ENCODE measurements at regions not wholly inside any gene's neighbourhood (a gene's known extent, or its start where the extent isn't known, plus 50 kb on each side); places are given as distances from the start of the nearest gene placed in this dataset.

DNA sequence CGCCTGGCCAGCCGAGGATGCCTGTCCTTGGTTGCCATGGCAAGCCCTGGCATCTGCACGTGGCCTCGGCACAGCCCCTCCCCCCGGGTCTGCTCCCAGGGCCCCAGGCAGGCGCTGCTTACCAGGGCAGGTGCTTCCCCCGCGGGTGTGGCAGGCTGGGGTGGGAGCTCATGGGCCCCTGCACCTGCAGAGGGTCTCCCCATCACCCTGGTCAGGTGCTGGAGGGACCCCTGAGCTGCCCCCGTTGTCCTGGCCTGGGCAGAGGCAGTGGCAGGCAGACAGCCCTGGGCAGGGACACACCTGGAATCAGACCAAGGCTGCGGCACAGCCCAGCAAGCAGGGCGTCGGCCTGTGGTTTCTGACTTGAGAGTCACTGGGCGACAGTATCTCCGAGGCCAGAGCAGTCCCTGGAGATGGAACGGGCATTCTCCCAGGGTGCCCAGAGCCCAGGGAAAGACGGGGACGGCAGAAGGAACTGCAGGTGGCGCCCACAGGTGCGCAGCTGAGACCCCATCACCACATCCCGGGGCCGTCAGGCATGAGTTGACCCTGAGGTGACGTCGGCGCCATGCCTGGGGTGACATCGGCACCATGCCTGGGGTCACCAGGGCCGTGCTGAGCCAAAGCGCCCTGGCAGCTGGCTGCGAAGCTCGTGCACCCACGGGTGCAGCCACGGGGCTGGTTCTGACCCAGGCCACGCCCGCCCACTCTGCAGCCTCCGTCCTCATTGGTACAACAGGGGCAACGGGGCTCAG is 56.1 kb upstream of the FBRSL1 start:
- H3K4me2 ChIP-seq (ENCODE audit: low read length) = no peak overlapping the region
- no peaks in the 10 kb centered on the region for H3K36me3 ChIP-seq (ENCODE audit: control insufficient read depth, low read length)
- no peaks in the 10 kb centered on the region for H3F3A ChIP-seq (ENCODE audit: control insufficient read depth, insufficient read depth)
- H3K4me3 ChIP-seq (ENCODE audit: low read length) = no peak overlapping the region
- no peaks in the 10 kb centered on the region for H3K9me3 ChIP-seq (ENCODE audit: control insufficient read depth, insufficient read depth, low read length)
- H4K20me1 ChIP-seq (ENCODE audit: control insufficient read depth, insufficient read depth, low read depth, low read length) = no peaks in the 10 kb centered on the region
- H3K27me3 ChIP-seq (ENCODE audit: control insufficient read depth, low read length) = peaks cover 14% of the 10 kb centered on the region
- H3K4me1 ChIP-seq (ENCODE audit: control insufficient read depth, low read length) = peaks cover 46% of the 10 kb centered on the region
- no peaks in the 10 kb centered on the region for H3K9me2 ChIP-seq (replicated peaks; ENCODE audit: control insufficient read depth, low read length)
- H3K79me2 ChIP-seq (ENCODE audit: control insufficient read depth, low read length) = no peaks in the 10 kb centered on the region
- TF ChIP-seq EZH2phosphoT487 (IDR thresholded peaks at IDR 0.05; ENCODE audit: borderline replicate concordance, low read length) = no peak
- TF ChIP-seq CTCF (IDR thresholded peaks at IDR 0.05; ENCODE audit: low read depth, low read length, poor library complexity, severe bottlenecking) = no peak
- H3K27ac ChIP-seq (ENCODE audit: low read depth, low read length) = no peak overlapping the region

GRCh38 chr12:132432721-132433577 is 57.0 kb upstream of the FBRSL1 start:
- H3K4me1 ChIP-seq (ENCODE audit: control insufficient read depth, low read length) = peaks cover 45% of the 10 kb centered on the region
- no peaks in the 10 kb centered on the region for H3K9me3 ChIP-seq (ENCODE audit: control insufficient read depth, insufficient read depth, low read length)
- no peak for TF ChIP-seq EZH2phosphoT487 (IDR thresholded peaks at IDR 0.05; ENCODE audit: borderline replicate concordance, low read length)
- TF ChIP-seq CTCF (IDR thresholded peaks at IDR 0.05; ENCODE audit: low read depth, low read length, poor library complexity, severe bottlenecking) = no peak
- H3F3A ChIP-seq (ENCODE audit: control insufficient read depth, insufficient read depth) = no peaks in the 10 kb centered on the region
- H3K79me2 ChIP-seq (ENCODE audit: control insufficient read depth, low read length) = no peaks in the 10 kb centered on the region
- H3K36me3 ChIP-seq (ENCODE audit: control insufficient read depth, low read length) = no peaks in the 10 kb centered on the region
- no peaks in the 10 kb centered on the region for H3K9me2 ChIP-seq (replicated peaks; ENCODE audit: control insufficient read depth, low read length)
- no peak overlapping the region for H3K4me2 ChIP-seq (ENCODE audit: low read length)
- H4K20me1 ChIP-seq (ENCODE audit: control insufficient read depth, insufficient read depth, low read depth, low read length) = no peaks in the 10 kb centered on the region
- H3K4me3 ChIP-seq (ENCODE audit: low read length) = no peak overlapping the region
- peaks cover 14% of the 10 kb centered on the region for H3K27me3 ChIP-seq (ENCODE audit: control insufficient read depth, low read length)
- H3K27ac ChIP-seq (ENCODE audit: low read depth, low read length) = no peak overlapping the region

GRCh38 chr12:132432126-132432705 is 57.7 kb upstream of the FBRSL1 start:
- H3K79me2 ChIP-seq (ENCODE audit: control insufficient read depth, low read length) = no peaks in the 10 kb centered on the region
- H3K36me3 ChIP-seq (ENCODE audit: control insufficient read depth, low read length) = no peaks in the 10 kb centered on the region
- H4K20me1 ChIP-seq (ENCODE audit: control insufficient read depth, insufficient read depth, low read depth, low read length) = no peaks in the 10 kb centered on the region
- no peaks in the 10 kb centered on the region for H3K9me3 ChIP-seq (ENCODE audit: control insufficient read depth, insufficient read depth, low read length)
- H3K4me1 ChIP-seq (ENCODE audit: control insufficient read depth, low read length) = peaks cover 37% of the 10 kb centered on the region
- no peak overlapping the region for H3K27ac ChIP-seq (ENCODE audit: low read depth, low read length)
- H3K27me3 ChIP-seq (ENCODE audit: control insufficient read depth, low read length) = peaks cover 14% of the 10 kb centered on the region
- no peak overlapping the region for H3K4me3 ChIP-seq (ENCODE audit: low read length)
- H3F3A ChIP-seq (ENCODE audit: control insufficient read depth, insufficient read depth) = no peaks in the 10 kb centered on the region
- TF ChIP-seq CTCF (IDR thresholded peaks at IDR 0.05; ENCODE audit: low read depth, low read length, poor library complexity, severe bottlenecking) = no peak
- no peak for TF ChIP-seq EZH2phosphoT487 (IDR thresholded peaks at IDR 0.05; ENCODE audit: borderline replicate concordance, low read length)
- H3K4me2 ChIP-seq (ENCODE audit: low read length) = no peak overlapping the region
- no peaks in the 10 kb centered on the region for H3K9me2 ChIP-seq (replicated peaks; ENCODE audit: control insufficient read depth, low read length)

Data from DOHH2 (cell line).